MCF 10A (cell line): ENCODE measurements at regions not wholly inside any gene's neighbourhood (a gene's known extent, or its start where the extent isn't known, plus 50 kb on each side); places are given as distances from the start of the nearest gene placed in this dataset.
"Not testable (repeated sequence)": the region's sequence is repeated elsewhere in the genome, so short reads cannot be mapped to it uniquely, and the experiment has no call there.

Experiments used
- BruUV-seq: library from RNA; stranded (reverse); fragments of 400-500 nt; replicated peaks from 2 replicates; lab custom pipeline; 2021; lab: Mats Ljungman, UMichigan
- CTCF ChIA-PET: fragments of 300-600 bp; sonication (Branson Sonifier 250); formaldehyde crosslinking; extraction: SDS; loops from one replicate; lab custom pipeline; 2021; ENCODE audit warnings: antibody characterized with exemption, inconsistent platforms; lab: Yijun Ruan, JAX
- POLR2A ChIA-PET: fragments of 300-600, 350-650 bp; sonication (Branson Sonifier 250); formaldehyde crosslinking; extraction: SDS; loops from one replicate; lab custom pipeline; 2020; ENCODE audit warnings: antibody characterized with exemption, inconsistent platforms; lab: Yijun Ruan, JAX
- DNase-seq: peaks from one replicate; pipeline ENCODE4 v3.0.0-alpha.2; 2018; ENCODE audit not compliant: unreplicated experiment
- H3K27ac Mint-ChIP-seq: one replicate; pipeline ENCODE4 v1.8.0; 2022; ENCODE audit warnings: mild to moderate bottlenecking, low read depth, mixed read lengths; ENCODE audit not compliant: unreplicated experiment
- H3K27me3 Mint-ChIP-seq: one replicate; pipeline ENCODE4 v1.8.0; 2022; ENCODE audit warnings: mixed read lengths; ENCODE audit not compliant: insufficient read depth, unreplicated experiment
- H3K36me3 Mint-ChIP-seq: one replicate; pipeline ENCODE4 v1.8.0; 2022; ENCODE audit warnings: mild to moderate bottlenecking, moderate library complexity, mixed read lengths; ENCODE audit not compliant: insufficient read depth, unreplicated experiment
- H3K4me1 Mint-ChIP-seq: one replicate; pipeline ENCODE4 v1.8.0; 2022; ENCODE audit warnings: mixed read lengths; ENCODE audit not compliant: insufficient read depth, unreplicated experiment
- H3K4me3 Mint-ChIP-seq: one replicate; pipeline ENCODE4 v1.8.0; 2022; ENCODE audit warnings: mild to moderate bottlenecking, moderate library complexity, mixed read lengths; ENCODE audit not compliant: unreplicated experiment
- H3K9me3 Mint-ChIP-seq: one replicate; pipeline ENCODE4 v1.8.0; 2022; ENCODE audit warnings: mixed read lengths; ENCODE audit not compliant: unreplicated experiment
- intact Hi-C: fragments of 100-400 bp; cut with micrococcal nuclease; formaldehyde crosslinking; loops from 2 replicates; pipeline ENCODE4 v1.14.1; 2022
- TF ChIP-seq, protein P1 (sequence below): fragments of 200-600 bp; IDR thresholded peaks from one replicate; pipeline ENCODE4 v1.8.0; 2022; ENCODE audit warnings: antibody characterized with exemption, mild to moderate bottlenecking; ENCODE audit not compliant: unreplicated experiment

DNA sequence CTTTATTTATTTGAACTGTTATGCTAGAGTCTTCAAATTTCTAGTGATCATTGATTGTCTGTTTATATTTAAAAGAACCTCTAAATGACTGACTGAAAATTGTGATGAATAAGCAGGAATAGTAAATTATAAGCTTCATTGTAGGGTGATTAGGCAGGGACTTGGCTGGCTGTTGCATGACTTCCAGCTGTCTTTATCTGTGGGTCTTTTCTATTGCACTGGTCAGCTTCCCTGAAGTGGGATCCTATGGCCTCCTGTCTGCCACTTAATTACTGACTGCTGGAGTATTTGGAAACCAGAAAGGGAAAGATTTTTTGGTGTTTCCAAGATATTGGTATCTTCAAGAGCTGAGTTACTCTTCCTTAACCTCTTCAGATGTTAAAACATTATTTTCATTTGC, 123.0 kb upstream of the CCNH start:
- Mint-ChIP-seq H3K4me1 (no peaks in the 10 kb centered on the region), H3K4me3 (no peak overlapping the region), H3K36me3 (no peaks in the 10 kb centered on the region), H3K9me3 (no peaks in the 10 kb centered on the region), H3K27me3 (peaks cover 59% of the 10 kb centered on the region), H3K27ac (no peak overlapping the region)
- CTCF ChIA-PET: no interaction called here
- no peak for DNase-seq
- POLR2A ChIA-PET: no interaction called here
- no TSS peak for BruUV-seq
- intact Hi-C loops: no loop called here
- TF ChIP-seq, protein P1, sequence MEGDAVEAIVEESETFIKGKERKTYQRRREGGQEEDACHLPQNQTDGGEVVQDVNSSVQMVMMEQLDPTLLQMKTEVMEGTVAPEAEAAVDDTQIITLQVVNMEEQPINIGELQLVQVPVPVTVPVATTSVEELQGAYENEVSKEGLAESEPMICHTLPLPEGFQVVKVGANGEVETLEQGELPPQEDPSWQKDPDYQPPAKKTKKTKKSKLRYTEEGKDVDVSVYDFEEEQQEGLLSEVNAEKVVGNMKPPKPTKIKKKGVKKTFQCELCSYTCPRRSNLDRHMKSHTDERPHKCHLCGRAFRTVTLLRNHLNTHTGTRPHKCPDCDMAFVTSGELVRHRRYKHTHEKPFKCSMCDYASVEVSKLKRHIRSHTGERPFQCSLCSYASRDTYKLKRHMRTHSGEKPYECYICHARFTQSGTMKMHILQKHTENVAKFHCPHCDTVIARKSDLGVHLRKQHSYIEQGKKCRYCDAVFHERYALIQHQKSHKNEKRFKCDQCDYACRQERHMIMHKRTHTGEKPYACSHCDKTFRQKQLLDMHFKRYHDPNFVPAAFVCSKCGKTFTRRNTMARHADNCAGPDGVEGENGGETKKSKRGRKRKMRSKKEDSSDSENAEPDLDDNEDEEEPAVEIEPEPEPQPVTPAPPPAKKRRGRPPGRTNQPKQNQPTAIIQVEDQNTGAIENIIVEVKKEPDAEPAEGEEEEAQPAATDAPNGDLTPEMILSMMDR: no peak

DNA sequence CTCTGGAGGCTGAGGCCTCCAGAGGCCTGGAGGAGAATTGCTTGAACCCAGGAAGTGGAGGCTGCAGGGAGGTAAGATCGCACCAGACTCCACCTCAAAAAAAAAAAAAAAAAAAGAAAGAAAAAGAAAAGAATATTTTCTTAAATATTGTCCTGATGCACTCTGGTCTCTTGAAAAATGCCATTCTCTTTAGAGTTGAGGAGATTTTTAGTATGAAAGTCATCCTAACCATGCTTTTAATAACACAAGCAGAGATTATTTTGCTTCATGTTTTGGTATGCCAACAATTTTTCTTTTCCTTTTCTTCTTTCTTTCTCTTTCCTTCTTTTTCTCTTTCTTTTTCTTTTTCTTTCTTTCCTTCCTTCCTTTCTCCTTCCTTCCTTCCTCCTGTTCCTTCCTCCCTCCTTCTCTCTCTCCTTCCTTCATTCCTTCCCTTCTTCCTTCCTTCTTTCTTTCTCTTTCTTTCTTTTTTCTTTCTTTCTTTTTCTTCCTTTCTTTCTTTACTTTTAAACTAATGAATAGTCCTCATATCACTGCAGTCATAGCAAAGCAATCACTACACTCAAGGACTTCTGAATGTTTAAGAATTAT, 116.9 kb upstream of the CCNH start:
- intact Hi-C loops: no loop called here
- Mint-ChIP-seq H3K9me3 (no peaks in the 10 kb centered on the region), H3K36me3 (no peaks in the 10 kb centered on the region), H3K4me1 (no peaks in the 10 kb centered on the region), H3K27me3 (peaks cover 14% of the 10 kb centered on the region), H3K4me3 (no peak overlapping the region), H3K27ac (no peak overlapping the region)
- DNase-seq: no peak
- ChIA-PET CTCF (no interaction called here), POLR2A (no interaction called here)
- BruUV-seq: no TSS peak
- TF ChIP-seq, protein P1: no peak

DNA sequence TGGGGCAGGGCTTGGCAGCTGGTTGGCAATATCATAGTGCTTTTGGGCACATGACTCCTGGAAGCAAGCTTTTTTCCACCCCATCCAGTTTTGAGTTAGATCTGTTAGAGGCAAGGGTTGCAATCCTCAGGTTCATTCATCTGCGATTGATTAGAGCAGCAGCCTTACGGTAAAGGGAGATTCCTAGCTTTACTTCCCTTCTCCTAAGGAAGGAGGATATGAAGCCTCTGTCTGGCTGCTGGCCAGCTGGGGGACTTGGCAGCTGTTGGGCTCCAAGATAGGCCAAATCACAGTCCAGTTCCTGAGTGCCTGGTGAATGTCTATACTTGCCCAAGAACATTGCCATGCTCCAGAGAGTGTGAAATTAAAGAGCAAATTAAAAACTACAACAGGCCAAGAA, 113.4 kb upstream of the CCNH start:
- Mint-ChIP-seq H3K36me3 (no peaks in the 10 kb centered on the region), H3K4me3 (no peak overlapping the region), H3K4me1 (no peaks in the 10 kb centered on the region), H3K27ac (no peak overlapping the region), H3K9me3 (no peaks in the 10 kb centered on the region), H3K27me3 (peaks cover 22% of the 10 kb centered on the region)
- TF ChIP-seq, protein P1: no peak
- intact Hi-C loops: no loop called here
- POLR2A ChIA-PET: no interaction called here
- CTCF ChIA-PET: no interaction called here
- no TSS peak for BruUV-seq
- no peak for DNase-seq

DNA sequence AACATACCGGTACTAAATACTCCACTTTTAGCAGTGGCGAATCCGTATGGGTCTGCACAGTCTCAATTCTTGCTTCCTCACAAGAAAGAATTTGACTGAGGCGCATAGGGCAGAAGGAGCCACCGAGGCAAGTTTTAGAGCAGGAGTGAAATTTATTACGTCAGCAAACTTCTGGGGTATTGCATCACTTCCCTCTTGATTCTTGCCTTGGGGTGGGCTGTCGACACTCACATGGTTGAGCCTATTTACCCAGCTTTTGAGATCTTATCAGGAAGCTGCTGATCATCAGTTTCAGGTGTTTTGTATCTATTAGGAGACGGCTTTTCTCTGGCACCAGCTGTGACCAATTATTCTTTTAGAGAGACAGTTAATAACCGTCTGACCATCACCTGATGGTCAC, 111.5 kb upstream of the CCNH start:
- Mint-ChIP-seq H3K4me1 (no peaks in the 10 kb centered on the region), H3K27me3 (peaks cover 26% of the 10 kb centered on the region), H3K4me3 (no peak overlapping the region), H3K9me3 (no peaks in the 10 kb centered on the region), H3K36me3 (no peaks in the 10 kb centered on the region), H3K27ac (no peak overlapping the region)
- CTCF ChIA-PET: no interaction called here
- no peak for DNase-seq
- intact Hi-C loops: no loop called here
- no TSS peak for BruUV-seq
- POLR2A ChIA-PET: no interaction called here
- TF ChIP-seq, protein P1: no peak

DNA sequence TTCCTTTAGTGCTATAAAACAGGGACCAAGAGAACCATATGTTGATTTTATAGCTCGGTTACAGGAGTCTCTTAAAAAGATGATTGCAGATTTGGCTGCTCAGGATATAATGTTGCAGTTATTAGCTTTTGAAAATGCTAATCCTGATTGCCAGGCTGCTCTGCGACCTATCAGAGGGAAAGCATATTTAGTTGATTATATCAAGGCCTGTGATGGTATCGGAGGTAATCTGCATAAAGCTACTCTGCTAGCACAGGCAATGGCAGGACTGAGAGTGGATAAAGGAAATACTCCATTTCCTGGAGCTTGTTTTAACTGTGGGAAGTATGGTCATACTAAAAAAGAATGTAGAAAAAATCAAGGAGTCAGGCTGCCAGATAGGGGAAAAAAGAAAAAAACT, 99.0 kb upstream of the CCNH start:
- POLR2A ChIA-PET, H3K4me1 Mint-ChIP-seq, H3K4me3 Mint-ChIP-seq, CTCF ChIA-PET, H3K27ac Mint-ChIP-seq, H3K9me3 Mint-ChIP-seq, DNase-seq, BruUV-seq, intact Hi-C loops, H3K36me3 Mint-ChIP-seq: not testable (repeated sequence)
- H3K27me3 Mint-ChIP-seq: peaks cover 22% of the 10 kb centered on the region
